ENCODE measurements at regions not wholly inside any gene's neighbourhood (a gene's known extent, or its start where the extent isn't known, plus 50 kb on each side); places are given as distances from the start of the nearest gene placed in this dataset.

DNA sequence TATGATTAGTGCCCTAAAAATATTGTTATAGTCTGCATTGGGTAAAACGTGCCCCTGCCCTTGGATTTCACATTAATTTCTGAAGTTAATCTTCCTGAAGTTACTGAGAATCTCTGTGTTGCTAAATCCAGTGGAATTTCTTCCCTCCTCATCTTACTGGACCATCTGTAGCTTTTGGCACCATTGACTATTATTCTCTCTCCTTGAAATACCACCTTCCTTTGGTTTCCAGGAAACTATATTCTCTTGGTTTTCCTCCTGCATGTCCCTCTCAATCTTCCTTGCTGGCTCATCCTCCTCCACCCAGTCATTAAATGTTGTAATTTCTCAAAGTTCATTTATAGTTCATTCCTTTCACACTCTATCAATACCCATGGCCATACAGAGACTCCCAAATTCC is 110.6 kb upstream of the SLC35G4 start (continued):
- no peak for TF ChIP-seq ZNF462 (CRISPR knock-in tag; IDR thresholded peaks at IDR 0.05)
- TF ChIP-seq POLR2AphosphoS5 (IDR thresholded peaks at IDR 0.05; ENCODE audit: low read depth) = no peak
- TF ChIP-seq, protein P1, sequence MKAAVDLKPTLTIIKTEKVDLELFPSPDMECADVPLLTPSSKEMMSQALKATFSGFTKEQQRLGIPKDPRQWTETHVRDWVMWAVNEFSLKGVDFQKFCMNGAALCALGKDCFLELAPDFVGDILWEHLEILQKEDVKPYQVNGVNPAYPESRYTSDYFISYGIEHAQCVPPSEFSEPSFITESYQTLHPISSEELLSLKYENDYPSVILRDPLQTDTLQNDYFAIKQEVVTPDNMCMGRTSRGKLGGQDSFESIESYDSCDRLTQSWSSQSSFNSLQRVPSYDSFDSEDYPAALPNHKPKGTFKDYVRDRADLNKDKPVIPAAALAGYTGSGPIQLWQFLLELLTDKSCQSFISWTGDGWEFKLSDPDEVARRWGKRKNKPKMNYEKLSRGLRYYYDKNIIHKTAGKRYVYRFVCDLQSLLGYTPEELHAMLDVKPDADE (IDR thresholded peaks at IDR 0.05) = no peak
- no peak for TF ChIP-seq JUNB (IDR thresholded peaks at IDR 0.05; ENCODE audit: unreplicated experiment)
- TF ChIP-seq ZNF331 (CRISPR knock-in tag; IDR thresholded peaks at IDR 0.05; ENCODE audit: low read depth) = no peak
- TF ChIP-seq CTCF (conservative IDR thresholded peaks at IDR 0.05; ENCODE audit: low read depth in 2 of 2) = no peak
- TF ChIP-seq ZNF114 (CRISPR knock-in tag; IDR thresholded peaks at IDR 0.05) = no peak

GRCh38 chr18:11497585-11497984 is 111.8 kb upstream of the SLC35G4 start:
- H3K36me3 Mint-ChIP-seq (ENCODE audit: low read depth) = no peaks in the 10 kb centered on the region
- Histone ChIP-seq H3K79me2 (replicated peaks; ENCODE audit: insufficient read depth) (no peaks in the 10 kb centered on the region), H3K27me3 (ENCODE audit: insufficient read depth) (no peaks in the 10 kb centered on the region), H4K20me1 (replicated peaks; ENCODE audit: insufficient read depth) (no peaks in the 10 kb centered on the region), H3K9me2 (ENCODE audit: insufficient read depth) (peaks cover 18% of the 10 kb centered on the region), H3K4me2 (no peak overlapping the region), H3K4me3 (no peak overlapping the region), H2AFZ (no peak overlapping the region), H3F3A (replicated peaks; ENCODE audit: low read depth) (no peaks in the 10 kb centered on the region), H3K36me3 (ENCODE audit: insufficient read depth) (no peaks in the 10 kb centered on the region), H3K27ac (ENCODE audit: low read depth) (no peak overlapping the region), H3K4me1 (ENCODE audit: insufficient read depth) (no peaks in the 10 kb centered on the region)
- ATAC-seq (no peak), DNase-seq (ENCODE audit: low spot score) (no peak)
- H3K27me3 Mint-ChIP-seq (ENCODE audit: insufficient read depth, low read depth, poor library complexity) = peaks cover 2% of the 10 kb centered on the region
- no peaks in the 10 kb centered on the region for H3K9me3 Mint-ChIP-seq
- no peak overlapping the region for H3K4me3 Mint-ChIP-seq
- H3K4me1 Mint-ChIP-seq = no peaks in the 10 kb centered on the region
- no peak overlapping the region for H3K27ac Mint-ChIP-seq
- TF ChIP-seq ZNF331 (CRISPR knock-in tag; IDR thresholded peaks at IDR 0.05; ENCODE audit: low read depth) = no peak
- TF ChIP-seq EZH2phosphoT487 (IDR thresholded peaks at IDR 0.05; ENCODE audit: unreplicated experiment) = no peak
- no peak for TF ChIP-seq CTCF (conservative IDR thresholded peaks at IDR 0.05; ENCODE audit: low read depth in 2 of 2)
- TF ChIP-seq, protein P1 (IDR thresholded peaks at IDR 0.05) = no peak
- TF ChIP-seq CREB1 (CRISPR knock-in tag; IDR thresholded peaks at IDR 0.05; ENCODE audit: low read depth) = no peak
